GM12878 (cell line): ENCODE measurements at regions not wholly inside any gene's neighbourhood (a gene's known extent, or its start where the extent isn't known, plus 50 kb on each side); places are given as distances from the start of the nearest gene placed in this dataset.

ENCODE experiments used
- BACH1 ChIP-seq: fragments of 450-650 bp; IDR thresholded peaks from 2 replicates; pipeline ENCODE4 v1.6.1; 2017; ENCODE audit warnings: mild to moderate bottlenecking, borderline replicate concordance
- EZH2 ChIP-seq: IDR thresholded peaks from 2 replicates; pipeline ENCODE4 v1.6.1; 2012; ENCODE audit warnings: low read depth, mild to moderate bottlenecking, control low read depth, inconsistent platforms, low read length, borderline replicate concordance; ENCODE audit not compliant: control insufficient read depth
- RCOR1 ChIP-seq: conservative IDR thresholded peaks from 2 replicates; pipeline ENCODE4 v1.6.1; 2012; ENCODE audit warnings: low read depth, low read length, improper control_type of control experiment
- SMC3 ChIP-seq: IDR thresholded peaks from 2 replicates; pipeline ENCODE4 v1.6.1; 2011; ENCODE audit warnings: low read length, improper control_type of control experiment, borderline replicate concordance
- SREBF1 ChIP-seq: IDR thresholded peaks from 2 replicates; pipeline ENCODE4 v1.6.1; 2012; ENCODE audit warnings: mild to moderate bottlenecking, low read length
- SUZ12 ChIP-seq: fragments of 200-600 bp; sonication (generic); IDR thresholded peaks from one replicate; pipeline ENCODE4 v1.6.1; 2018; ENCODE audit warnings: antibody characterized with exemption, mild to moderate bottlenecking; ENCODE audit not compliant: unreplicated experiment
- TAF1 ChIP-seq: IDR thresholded peaks from 2 replicates; pipeline ENCODE4 v1.6.1; 2011; ENCODE audit warnings: mild to moderate bottlenecking, low read depth, low read length, borderline replicate concordance
- ZNF274 ChIP-seq: IDR thresholded peaks from one replicate; pipeline ENCODE4 v1.8.0; 2011; ENCODE audit not compliant: insufficient read length, insufficient read depth
- TF ChIP-seq, protein P1 (sequence below), 3 experiments: IDR thresholded peaks in 2 of 3; conservative IDR thresholded peaks in 1 of 3; 2 replicates each; pipeline ENCODE4 v1.5.1; 2011; ENCODE audit warnings: low read depth in 3 of 3, low read length in 3 of 3, mild to moderate bottlenecking in 3 of 3, control low read depth in 2 of 3, moderate library complexity in 2 of 3, inconsistent platforms in 1 of 3, mixed read lengths in 1 of 3; ENCODE audit not compliant: control insufficient read depth in 2 of 3, insufficient read depth in 1 of 3; ENCODE audit errors: extremely low read depth in 1 of 3

DNA sequence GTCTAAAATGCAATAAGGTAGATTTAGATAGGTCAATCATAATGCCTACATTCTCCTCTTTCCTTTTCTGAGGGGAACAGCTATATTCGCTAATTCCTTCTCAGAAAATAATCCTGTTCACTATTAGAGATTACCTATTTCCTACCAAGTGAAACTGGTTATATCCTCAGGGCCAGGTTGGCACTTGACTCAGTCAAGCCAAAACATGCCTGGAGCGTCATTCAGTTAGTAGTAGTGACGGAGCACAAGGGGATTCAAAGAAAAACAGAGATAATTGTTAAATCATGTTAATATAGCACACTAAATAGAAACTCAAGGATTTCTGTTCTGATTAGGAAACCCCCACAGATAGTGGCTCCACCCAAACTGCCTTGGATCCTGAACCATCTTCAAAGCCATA is 515.4 kb upstream of the PTPRD start:
- TF ChIP-seq SMC3, result no peak
- TF ChIP-seq BACH1, result no peak
- no peak for TF ChIP-seq RCOR1
- no peak for TF ChIP-seq EZH2
- TF ChIP-seq TAF1, result no peak
- TF ChIP-seq SREBF1, result no peak
- TF ChIP-seq, protein P1, sequence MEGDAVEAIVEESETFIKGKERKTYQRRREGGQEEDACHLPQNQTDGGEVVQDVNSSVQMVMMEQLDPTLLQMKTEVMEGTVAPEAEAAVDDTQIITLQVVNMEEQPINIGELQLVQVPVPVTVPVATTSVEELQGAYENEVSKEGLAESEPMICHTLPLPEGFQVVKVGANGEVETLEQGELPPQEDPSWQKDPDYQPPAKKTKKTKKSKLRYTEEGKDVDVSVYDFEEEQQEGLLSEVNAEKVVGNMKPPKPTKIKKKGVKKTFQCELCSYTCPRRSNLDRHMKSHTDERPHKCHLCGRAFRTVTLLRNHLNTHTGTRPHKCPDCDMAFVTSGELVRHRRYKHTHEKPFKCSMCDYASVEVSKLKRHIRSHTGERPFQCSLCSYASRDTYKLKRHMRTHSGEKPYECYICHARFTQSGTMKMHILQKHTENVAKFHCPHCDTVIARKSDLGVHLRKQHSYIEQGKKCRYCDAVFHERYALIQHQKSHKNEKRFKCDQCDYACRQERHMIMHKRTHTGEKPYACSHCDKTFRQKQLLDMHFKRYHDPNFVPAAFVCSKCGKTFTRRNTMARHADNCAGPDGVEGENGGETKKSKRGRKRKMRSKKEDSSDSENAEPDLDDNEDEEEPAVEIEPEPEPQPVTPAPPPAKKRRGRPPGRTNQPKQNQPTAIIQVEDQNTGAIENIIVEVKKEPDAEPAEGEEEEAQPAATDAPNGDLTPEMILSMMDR (IDR thresholded peaks at IDR 0.05 in 2 of 3, conservative IDR thresholded peaks at IDR 0.05 in 1 of 3; ENCODE audit: control insufficient read depth in 2 of 3, extremely low read depth in 1 of 3, insufficient read depth in 1 of 3, low read depth in 3 of 3, low read length in 3 of 3), result no peak
- no peak for TF ChIP-seq SUZ12
- no peak for TF ChIP-seq ZNF274
